VCaP (cell line): ENCODE measurements at regions not wholly inside any gene's neighbourhood (a gene's known extent, or its start where the extent isn't known, plus 50 kb on each side); places are given as distances from the start of the nearest gene placed in this dataset.

ENCODE experiments used
- H3K27ac ChIP-seq: fragments of 450-650 bp; 2 replicates; pipeline ENCODE4 v1.5.1; 2017
- TF ChIP-seq, protein P1 (sequence below): fragments of 450-650 bp; conservative IDR thresholded peaks from 2 replicates; pipeline ENCODE4 v1.5.1; 2017; ENCODE audit warnings: mild to moderate bottlenecking, moderate library complexity

DNA sequence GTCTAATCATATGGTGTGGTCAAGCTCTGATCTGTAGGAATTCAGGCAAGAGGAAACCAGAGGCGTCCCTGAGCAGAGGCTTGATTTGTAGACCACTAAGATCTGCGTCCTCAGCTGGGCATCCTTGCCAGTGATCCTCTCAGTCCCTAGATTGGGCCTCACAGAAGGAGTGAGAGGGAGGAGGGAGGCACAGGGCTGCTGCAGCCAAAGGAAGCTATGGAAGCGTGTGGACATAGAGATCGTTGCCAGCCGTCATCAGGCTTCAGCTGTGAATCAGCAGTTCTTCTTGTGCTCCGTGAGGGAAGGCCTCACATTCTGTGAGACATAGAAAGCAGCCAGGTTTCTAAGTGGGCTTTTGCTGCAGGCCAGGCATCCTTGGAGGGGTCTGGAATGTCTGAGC lies 254.6 kb upstream of the KIRREL3 start:
- TF ChIP-seq, protein P1, sequence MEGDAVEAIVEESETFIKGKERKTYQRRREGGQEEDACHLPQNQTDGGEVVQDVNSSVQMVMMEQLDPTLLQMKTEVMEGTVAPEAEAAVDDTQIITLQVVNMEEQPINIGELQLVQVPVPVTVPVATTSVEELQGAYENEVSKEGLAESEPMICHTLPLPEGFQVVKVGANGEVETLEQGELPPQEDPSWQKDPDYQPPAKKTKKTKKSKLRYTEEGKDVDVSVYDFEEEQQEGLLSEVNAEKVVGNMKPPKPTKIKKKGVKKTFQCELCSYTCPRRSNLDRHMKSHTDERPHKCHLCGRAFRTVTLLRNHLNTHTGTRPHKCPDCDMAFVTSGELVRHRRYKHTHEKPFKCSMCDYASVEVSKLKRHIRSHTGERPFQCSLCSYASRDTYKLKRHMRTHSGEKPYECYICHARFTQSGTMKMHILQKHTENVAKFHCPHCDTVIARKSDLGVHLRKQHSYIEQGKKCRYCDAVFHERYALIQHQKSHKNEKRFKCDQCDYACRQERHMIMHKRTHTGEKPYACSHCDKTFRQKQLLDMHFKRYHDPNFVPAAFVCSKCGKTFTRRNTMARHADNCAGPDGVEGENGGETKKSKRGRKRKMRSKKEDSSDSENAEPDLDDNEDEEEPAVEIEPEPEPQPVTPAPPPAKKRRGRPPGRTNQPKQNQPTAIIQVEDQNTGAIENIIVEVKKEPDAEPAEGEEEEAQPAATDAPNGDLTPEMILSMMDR = no peak
- H3K27ac ChIP-seq = no peak overlapping the region

DNA sequence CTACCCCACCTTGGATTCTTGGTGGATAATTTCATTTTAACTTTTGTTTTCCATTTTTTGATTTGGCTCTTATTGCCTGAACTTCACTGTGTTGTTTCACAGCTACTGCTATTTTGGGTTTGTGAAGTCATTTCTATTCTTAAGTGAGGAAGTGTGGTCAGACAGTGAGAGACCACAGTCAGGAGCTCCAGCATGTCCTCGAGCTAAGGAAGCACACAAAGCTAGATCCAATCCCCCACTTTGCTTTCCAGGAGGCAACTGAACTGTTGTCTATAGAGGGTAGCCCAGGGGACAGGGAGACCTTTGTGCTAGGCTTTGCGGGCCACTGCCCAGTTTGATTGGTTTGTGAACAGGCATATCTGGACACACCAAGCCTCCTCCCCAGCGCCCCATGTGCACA lies 251.8 kb upstream of the KIRREL3 start:
- no peak overlapping the region for H3K27ac ChIP-seq
- TF ChIP-seq, protein P1 = no peak

DNA sequence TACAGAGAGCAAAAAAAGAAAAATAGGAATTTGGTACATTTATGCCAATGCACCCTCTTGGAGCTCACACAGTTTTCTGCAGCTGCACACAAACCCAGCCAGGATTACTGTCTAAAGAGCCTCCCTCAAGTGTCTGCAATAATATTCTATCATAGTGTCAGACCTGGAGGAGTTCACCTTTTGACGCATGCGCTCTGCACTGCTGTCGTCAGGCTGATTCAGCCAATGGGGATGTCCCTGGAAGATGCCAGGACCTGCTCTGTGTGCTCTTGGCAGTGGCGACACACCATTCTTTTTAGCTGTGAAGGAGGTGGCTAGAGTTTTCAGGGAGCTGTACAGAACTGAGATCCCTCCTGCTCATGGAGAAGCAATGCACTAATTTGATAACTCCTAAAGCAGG lies 249.0 kb upstream of the KIRREL3 start:
- no peak overlapping the region for H3K27ac ChIP-seq
- TF ChIP-seq, protein P1 = no peak

DNA sequence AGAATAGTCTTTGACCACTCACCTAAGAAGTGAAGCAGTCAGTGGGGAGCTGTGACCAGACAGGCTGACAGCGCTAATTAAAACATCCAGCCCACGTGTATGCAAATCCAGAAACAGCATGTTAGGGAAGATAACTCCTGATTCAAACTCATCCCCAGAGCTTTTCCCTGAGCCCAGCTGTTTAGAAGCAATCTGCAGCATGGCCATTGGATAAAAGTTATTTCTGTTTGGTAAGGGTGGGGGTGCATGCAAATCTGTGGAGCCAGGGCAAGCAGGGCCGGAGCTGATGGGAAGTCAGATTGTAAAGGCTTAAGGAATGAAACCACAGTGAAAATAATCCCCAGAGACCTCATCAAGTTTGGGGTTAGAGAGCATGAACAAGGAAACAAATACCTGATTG lies 247.9 kb upstream of the KIRREL3 start:
- TF ChIP-seq, protein P1 = no peak
- H3K27ac ChIP-seq = no peak overlapping the region

DNA sequence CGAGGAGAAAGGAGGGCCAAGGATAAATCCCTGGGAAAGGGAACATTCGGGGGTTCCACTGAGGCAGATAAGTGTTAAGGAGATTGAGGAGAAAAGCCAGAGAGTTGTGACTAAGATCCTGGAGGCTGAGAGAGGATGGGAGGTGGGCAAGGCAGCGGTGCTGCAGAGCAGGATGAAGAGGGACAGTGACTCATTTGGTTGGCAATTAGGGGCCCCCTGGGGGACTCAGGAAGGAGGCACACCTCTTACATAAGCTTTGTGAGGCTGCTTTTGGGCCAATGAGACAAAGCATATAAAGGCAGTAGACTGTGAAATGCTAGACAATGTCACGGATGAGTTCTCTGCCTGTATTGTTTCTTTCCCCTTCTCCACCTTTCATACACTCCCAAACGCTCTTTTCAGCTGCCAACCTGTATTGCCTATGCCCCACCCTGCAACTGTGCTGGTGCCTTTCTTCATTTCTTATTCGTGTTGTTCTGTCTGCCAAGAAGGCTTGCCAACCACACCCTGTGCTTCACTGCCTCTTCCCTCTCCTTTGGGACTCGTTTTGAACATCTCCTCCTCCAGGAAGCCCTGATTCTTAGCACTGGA lies 246.8 kb upstream of the KIRREL3 start:
- no peak overlapping the region for H3K27ac ChIP-seq
- TF ChIP-seq, protein P1 = no peak

DNA sequence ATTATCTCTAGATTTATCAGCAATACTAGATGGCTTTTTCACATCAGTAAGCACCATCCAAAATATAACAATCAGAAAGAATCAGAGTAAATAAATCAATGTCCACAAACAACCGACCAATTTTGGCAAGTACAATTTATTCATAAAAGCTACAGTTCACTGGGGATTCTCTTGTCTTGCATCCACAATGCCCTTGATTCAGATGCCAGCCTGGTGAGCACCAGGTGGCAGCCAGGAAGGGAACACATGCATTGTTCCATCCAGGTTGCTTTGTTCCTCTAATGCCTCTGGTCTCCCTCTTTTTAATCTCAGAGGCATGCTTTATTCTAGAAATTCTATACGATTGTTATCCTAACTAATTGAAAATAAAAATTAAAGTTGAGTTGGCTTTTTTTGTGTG lies 242.1 kb upstream of the KIRREL3 start:
- TF ChIP-seq, protein P1 = no peak
- no peak overlapping the region for H3K27ac ChIP-seq

DNA sequence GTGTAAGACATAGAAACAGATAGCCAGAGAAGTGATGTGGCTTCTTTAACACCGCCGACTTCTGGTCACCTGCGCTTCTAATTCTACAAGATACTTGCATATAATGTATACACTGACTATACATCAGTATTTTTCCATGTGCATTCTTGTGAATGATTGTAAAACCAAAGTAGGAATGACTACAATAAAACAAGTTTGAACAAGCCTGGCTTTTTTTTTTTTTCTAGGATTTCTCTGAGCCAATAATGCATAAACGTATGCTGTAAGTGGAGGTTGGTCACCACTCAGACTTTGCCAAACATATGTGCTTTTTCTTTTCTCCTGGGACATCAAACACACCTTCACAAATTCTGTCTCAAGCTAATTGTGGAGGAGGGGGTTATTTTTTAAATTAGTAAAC lies 237.8 kb upstream of the KIRREL3 start:
- TF ChIP-seq, protein P1 = no peak

More for the DNA sequence above, 237.8 kb upstream of the KIRREL3 start:
- no peak overlapping the region for H3K27ac ChIP-seq
